Suprapubic skin (tissue), 4 donors: ENCODE measurements at regions not wholly inside any gene's neighbourhood (a gene's known extent, or its start where the extent isn't known, plus 50 kb on each side); places are given as distances from the start of the nearest gene placed in this dataset.

Experiments used
- DNase-seq, 2 donors: peaks; one replicate each; pipeline ENCODE4 v3.0.0-alpha.2; 2019; ENCODE audit warnings: low spot score in 2 of 2
- H3K27ac ChIP-seq: fragments of 200-600 bp; sonication (generic); one replicate; pipeline ENCODE4 v1.5.1; 2019
- H3K27me3 ChIP-seq: fragments of 200-600 bp; sonication (generic); one replicate; pipeline ENCODE4 v1.5.1; 2019
- H3K36me3 ChIP-seq: fragments of 200-600 bp; sonication (generic); one replicate; pipeline ENCODE4 v1.5.1; 2019
- H3K4me1 ChIP-seq: fragments of 200-600 bp; sonication (generic); one replicate; pipeline ENCODE4 v1.5.1; 2019
- H3K4me3 ChIP-seq: fragments of 200-600 bp; sonication (generic); one replicate; pipeline ENCODE4 v1.5.1; 2019; ENCODE audit warnings: mild to moderate bottlenecking
- H3K9me3 ChIP-seq: fragments of 200-600 bp; sonication (generic); one replicate; pipeline ENCODE4 v1.5.1; 2019
- EP300 ChIP-seq: sonication (generic); formaldehyde crosslinking; IDR thresholded peaks from one replicate; pipeline ENCODE4 v1.6.1; 2017; ENCODE audit warnings: antibody characterized with exemption
- POLR2A ChIP-seq, 2 donors: fragments of 450-650 bp; IDR thresholded peaks; one replicate each; pipeline ENCODE4 v1.6.1; 2017; ENCODE audit warnings: antibody characterized with exemption in 2 of 2, mild to moderate bottlenecking in 2 of 2, moderate library complexity in 2 of 2
- POLR2AphosphoS5 ChIP-seq, 3 donors: sonication (generic); formaldehyde crosslinking; IDR thresholded peaks; one replicate each; pipeline ENCODE4 v1.6.1; 2017; ENCODE audit warnings: antibody characterized with exemption in 3 of 3
- WGBS: methylation state at CpG from one replicate; pipeline ENCODE4 v1.1.5; 2018; 5-methylcytosine and 5-hydroxymethylcytosine counted together
- TF ChIP-seq, protein P1 (sequence below), 2 donors: fragments of 200-600 bp in 1 of 2; fragments of 450-650 bp in 1 of 2; sonication (generic) in 1 of 2; IDR thresholded peaks; one replicate each; pipeline ENCODE4 v1.5.1; 2016 to 2019; ENCODE audit warnings: antibody characterized with exemption in 2 of 2, mild to moderate bottlenecking in 1 of 2, moderate library complexity in 1 of 2

GRCh38 chr6:65908065-65908464 lies 201.0 kb upstream of the EYS start:
- WGBS: 50% methylated on average over 1 of the region's 1 CpG
- Histone ChIP-seq H3K4me3 (no peak overlapping the region), H3K4me1 (no peaks in the 10 kb centered on the region), H3K27me3 (no peaks in the 10 kb centered on the region), H3K9me3 (no peaks in the 10 kb centered on the region), H3K27ac (no peak overlapping the region), H3K36me3 (no peaks in the 10 kb centered on the region)
- no peak for DNase-seq
- TF ChIP-seq POLR2AphosphoS5 (IDR thresholded peaks at IDR 0.05) (no peak), EP300 (no peak), POLR2A (IDR thresholded peaks at IDR 0.05) (no peak)
- TF ChIP-seq, protein P1, sequence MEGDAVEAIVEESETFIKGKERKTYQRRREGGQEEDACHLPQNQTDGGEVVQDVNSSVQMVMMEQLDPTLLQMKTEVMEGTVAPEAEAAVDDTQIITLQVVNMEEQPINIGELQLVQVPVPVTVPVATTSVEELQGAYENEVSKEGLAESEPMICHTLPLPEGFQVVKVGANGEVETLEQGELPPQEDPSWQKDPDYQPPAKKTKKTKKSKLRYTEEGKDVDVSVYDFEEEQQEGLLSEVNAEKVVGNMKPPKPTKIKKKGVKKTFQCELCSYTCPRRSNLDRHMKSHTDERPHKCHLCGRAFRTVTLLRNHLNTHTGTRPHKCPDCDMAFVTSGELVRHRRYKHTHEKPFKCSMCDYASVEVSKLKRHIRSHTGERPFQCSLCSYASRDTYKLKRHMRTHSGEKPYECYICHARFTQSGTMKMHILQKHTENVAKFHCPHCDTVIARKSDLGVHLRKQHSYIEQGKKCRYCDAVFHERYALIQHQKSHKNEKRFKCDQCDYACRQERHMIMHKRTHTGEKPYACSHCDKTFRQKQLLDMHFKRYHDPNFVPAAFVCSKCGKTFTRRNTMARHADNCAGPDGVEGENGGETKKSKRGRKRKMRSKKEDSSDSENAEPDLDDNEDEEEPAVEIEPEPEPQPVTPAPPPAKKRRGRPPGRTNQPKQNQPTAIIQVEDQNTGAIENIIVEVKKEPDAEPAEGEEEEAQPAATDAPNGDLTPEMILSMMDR (IDR thresholded peaks at IDR 0.05): no peak

DNA sequence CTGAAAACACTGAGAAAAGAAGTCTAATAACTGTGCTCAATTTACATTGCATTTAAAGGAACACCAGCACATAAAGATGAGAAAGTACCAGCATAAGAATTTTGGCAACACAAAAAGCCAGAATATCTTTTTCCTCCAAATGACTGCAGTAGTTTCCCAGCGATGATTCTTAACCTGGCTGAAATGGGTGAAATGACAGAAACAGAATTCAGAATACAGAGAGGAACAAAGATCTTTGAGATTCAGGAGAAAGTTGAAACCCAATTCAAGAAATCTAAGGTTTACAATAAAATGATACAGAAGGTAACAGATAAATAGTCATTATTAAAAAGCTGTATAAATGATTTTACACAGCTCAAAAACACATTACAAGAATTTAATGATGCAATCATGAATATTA lies 197.0 kb upstream of the EYS start:
- 95% methylated on average over 1 of the region's 1 CpG for WGBS
- Histone ChIP-seq H3K36me3 (no peaks in the 10 kb centered on the region), H3K27me3 (no peaks in the 10 kb centered on the region), H3K4me3 (no peak overlapping the region), H3K4me1 (no peaks in the 10 kb centered on the region), H3K9me3 (no peaks in the 10 kb centered on the region), H3K27ac (no peak overlapping the region)
- DNase-seq: no peak
- TF ChIP-seq, protein P1 (IDR thresholded peaks at IDR 0.05): no peak
- no peak for TF ChIP-seq POLR2A (IDR thresholded peaks at IDR 0.05)
- no peak for TF ChIP-seq EP300
- TF ChIP-seq POLR2AphosphoS5 (IDR thresholded peaks at IDR 0.05): no peak

GRCh38 chr6:65900928-65901327 lies 193.9 kb upstream of the EYS start:
- Histone ChIP-seq H3K36me3 (no peaks in the 10 kb centered on the region), H3K27me3 (no peaks in the 10 kb centered on the region), H3K4me3 (no peak overlapping the region), H3K4me1 (no peaks in the 10 kb centered on the region), H3K27ac (no peak overlapping the region), H3K9me3 (no peaks in the 10 kb centered on the region)
- TF ChIP-seq, protein P1 (IDR thresholded peaks at IDR 0.05): no peak
- TF ChIP-seq POLR2A (IDR thresholded peaks at IDR 0.05) (no peak), POLR2AphosphoS5 (IDR thresholded peaks at IDR 0.05) (no peak), EP300 (no peak)
- no peak for DNase-seq

GRCh38 chr6:65896140-65896539 lies 189.1 kb upstream of the EYS start:
- no CpG with 5 or more reads among the region's 1 CpG for WGBS
- Histone ChIP-seq H3K27me3 (no peaks in the 10 kb centered on the region), H3K9me3 (no peaks in the 10 kb centered on the region), H3K27ac (no peak overlapping the region), H3K4me1 (no peaks in the 10 kb centered on the region), H3K4me3 (no peak overlapping the region), H3K36me3 (no peaks in the 10 kb centered on the region)
- no peak for DNase-seq
- TF ChIP-seq, protein P1 (IDR thresholded peaks at IDR 0.05): no peak
- TF ChIP-seq EP300: no peak
- TF ChIP-seq POLR2A (IDR thresholded peaks at IDR 0.05): no peak
- TF ChIP-seq POLR2AphosphoS5 (IDR thresholded peaks at IDR 0.05): no peak

DNA sequence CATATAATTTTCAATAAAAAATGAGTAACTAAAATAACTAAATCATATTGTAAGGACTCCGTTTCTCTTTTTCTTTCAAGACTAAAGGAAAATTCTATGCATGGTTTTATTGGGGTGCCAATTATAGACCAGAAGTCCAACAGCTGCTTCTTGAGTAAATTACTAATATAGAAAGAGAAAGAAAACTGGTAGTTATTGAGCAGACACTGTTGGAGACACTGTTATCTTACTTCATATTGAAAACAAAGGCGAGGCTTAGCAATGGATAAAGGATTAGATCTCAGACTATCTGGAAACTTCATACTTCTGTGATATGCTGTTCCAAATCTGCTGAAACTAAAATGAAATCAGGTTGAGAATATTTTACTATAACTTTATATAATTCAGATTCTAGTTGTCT lies 169.6 kb upstream of the EYS start:
- no peak overlapping the region for H3K27ac ChIP-seq
- WGBS: 95% methylated on average over 2 of the region's 2 CpGs
- H3K36me3 ChIP-seq: no peaks in the 10 kb centered on the region
- no peaks in the 10 kb centered on the region for H3K9me3 ChIP-seq
- DNase-seq: no peak
- H3K4me1 ChIP-seq: no peaks in the 10 kb centered on the region
- H3K27me3 ChIP-seq: no peaks in the 10 kb centered on the region
- H3K4me3 ChIP-seq: no peak overlapping the region
- TF ChIP-seq, protein P1 (IDR thresholded peaks at IDR 0.05): no peak
- no peak for TF ChIP-seq EP300
- TF ChIP-seq POLR2A (IDR thresholded peaks at IDR 0.05): no peak
- TF ChIP-seq POLR2AphosphoS5 (IDR thresholded peaks at IDR 0.05): no peak
